ENCODE measurements at regions not wholly inside any gene's neighbourhood (a gene's known extent, or its start where the extent isn't known, plus 50 kb on each side); places are given as distances from the start of the nearest gene placed in this dataset.

DNA sequence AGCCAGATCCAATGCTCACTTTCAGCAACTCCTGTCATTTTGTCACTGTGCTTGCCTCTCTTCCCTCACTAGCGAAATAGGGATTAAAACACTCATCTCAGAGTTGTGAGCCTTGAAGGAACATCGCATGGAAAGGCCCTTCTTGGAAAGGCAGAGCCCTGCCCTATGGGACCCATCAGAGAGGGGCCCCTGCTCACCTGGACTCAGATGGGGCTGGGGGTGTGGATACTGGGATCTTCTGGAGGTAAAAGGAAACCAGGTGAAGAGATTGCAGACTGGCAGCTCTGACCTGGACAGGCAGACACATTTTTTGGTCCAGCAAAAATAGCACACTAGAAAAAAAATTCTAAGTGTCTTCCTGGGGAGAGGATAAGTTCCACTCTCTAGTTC, 54.2 kb upstream of the EPS8L3 start:
- H3K27ac ChIP-seq = no peak overlapping the region
- DNase-seq (ENCODE audit: low spot score in 2 of 2) = no peak
- H3K4me1 ChIP-seq = peaks cover 32% of the 10 kb centered on the region
- no peaks in the 10 kb centered on the region for H3K9me3 ChIP-seq
- no peak overlapping the region for H3K4me3 ChIP-seq
- TF ChIP-seq, protein P1, sequence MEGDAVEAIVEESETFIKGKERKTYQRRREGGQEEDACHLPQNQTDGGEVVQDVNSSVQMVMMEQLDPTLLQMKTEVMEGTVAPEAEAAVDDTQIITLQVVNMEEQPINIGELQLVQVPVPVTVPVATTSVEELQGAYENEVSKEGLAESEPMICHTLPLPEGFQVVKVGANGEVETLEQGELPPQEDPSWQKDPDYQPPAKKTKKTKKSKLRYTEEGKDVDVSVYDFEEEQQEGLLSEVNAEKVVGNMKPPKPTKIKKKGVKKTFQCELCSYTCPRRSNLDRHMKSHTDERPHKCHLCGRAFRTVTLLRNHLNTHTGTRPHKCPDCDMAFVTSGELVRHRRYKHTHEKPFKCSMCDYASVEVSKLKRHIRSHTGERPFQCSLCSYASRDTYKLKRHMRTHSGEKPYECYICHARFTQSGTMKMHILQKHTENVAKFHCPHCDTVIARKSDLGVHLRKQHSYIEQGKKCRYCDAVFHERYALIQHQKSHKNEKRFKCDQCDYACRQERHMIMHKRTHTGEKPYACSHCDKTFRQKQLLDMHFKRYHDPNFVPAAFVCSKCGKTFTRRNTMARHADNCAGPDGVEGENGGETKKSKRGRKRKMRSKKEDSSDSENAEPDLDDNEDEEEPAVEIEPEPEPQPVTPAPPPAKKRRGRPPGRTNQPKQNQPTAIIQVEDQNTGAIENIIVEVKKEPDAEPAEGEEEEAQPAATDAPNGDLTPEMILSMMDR (IDR thresholded peaks at IDR 0.05) = no peak
- TF ChIP-seq POLR2AphosphoS5 (IDR thresholded peaks at IDR 0.05) = no peak
- H3K36me3 ChIP-seq = no peaks in the 10 kb centered on the region
- 100% methylated on average over 2 of the region's 2 CpGs for WGBS
- H3K27me3 ChIP-seq = no peaks in the 10 kb centered on the region

DNA sequence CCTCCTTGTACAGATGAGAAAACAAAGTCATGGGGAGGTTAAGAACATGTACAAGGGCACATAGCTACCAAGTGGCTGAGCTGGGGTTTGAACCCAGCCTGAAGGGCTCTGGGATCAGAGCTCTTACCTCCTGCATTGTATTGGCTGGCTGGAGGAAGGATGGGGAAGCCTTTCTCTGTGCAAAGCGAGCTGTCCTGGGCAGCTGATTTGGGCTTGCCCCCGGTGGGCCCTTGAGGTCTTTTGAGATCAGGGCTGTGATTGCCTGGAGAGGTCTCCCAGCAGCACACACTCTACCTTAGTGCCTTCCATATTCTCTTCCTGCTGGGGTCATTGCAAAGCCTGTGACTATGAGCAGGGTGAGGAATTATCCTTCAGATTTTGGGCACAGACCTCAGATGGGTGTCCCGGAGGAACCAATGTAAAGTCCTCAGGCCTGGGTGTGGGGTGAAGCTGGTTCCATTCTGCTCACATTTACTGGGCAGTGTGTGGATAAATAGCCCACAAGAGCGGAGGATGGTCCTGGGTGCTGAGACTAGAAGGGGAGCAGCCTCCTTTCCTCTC, 53.3 kb upstream of the EPS8L3 start:
- 92% methylated on average over 3 of the region's 4 CpGs for WGBS
- no peak for DNase-seq (ENCODE audit: low spot score in 2 of 2)
- Histone ChIP-seq H3K27ac (no peak overlapping the region), H3K4me3 (no peak overlapping the region), H3K36me3 (no peaks in the 10 kb centered on the region), H3K9me3 (no peaks in the 10 kb centered on the region), H3K4me1 (peaks cover 31% of the 10 kb centered on the region), H3K27me3 (no peaks in the 10 kb centered on the region)
- TF ChIP-seq POLR2A (IDR thresholded peaks at IDR 0.05) = no peak

DNA sequence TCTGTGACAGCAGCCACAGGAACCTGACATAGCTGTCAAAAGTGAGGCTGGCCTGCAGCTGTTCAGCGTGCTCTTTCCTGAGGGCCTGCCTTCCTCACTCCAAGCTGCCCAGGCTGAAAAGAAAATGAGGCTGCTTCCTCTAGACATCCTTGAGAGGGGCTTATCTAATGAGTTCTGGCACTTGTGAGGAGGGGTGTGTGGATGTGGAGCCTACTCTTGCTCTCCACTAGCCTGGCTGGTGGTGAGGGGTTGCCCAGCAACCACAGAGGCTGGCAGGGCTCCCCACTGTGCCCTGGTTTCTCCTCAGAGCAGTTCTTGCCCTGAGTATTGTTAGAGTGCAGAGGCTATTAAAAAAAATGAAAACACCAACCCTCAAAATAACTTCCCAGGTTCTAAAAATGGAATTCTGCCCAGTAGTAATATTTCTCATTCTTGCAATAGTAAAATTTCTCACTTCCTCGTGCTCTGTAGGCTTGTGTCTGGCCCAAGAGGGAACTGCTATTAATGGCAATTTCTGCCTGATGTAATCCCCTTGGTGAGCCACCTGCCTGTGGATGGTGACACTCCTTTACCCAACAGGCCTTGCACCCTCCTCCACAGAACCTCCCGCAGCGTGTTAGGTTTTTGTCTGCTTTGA, 52.6 kb upstream of the EPS8L3 start:
- WGBS = 66% methylated on average over 4 of the region's 4 CpGs
- H3K4me3 ChIP-seq = no peak overlapping the region
- no peak for DNase-seq (ENCODE audit: low spot score in 2 of 2)
- no peak overlapping the region for H3K27ac ChIP-seq
- H3K36me3 ChIP-seq = no peaks in the 10 kb centered on the region
- H3K9me3 ChIP-seq = no peaks in the 10 kb centered on the region
- H3K27me3 ChIP-seq = no peaks in the 10 kb centered on the region
- peaks cover 24% of the 10 kb centered on the region for H3K4me1 ChIP-seq
- no peak for TF ChIP-seq POLR2AphosphoS5 (IDR thresholded peaks at IDR 0.05)
- no peak for TF ChIP-seq EP300 (IDR thresholded peaks at IDR 0.05)
- TF ChIP-seq, protein P1 (IDR thresholded peaks at IDR 0.05) = no peak
- no peak for TF ChIP-seq POLR2A (IDR thresholded peaks at IDR 0.05)

DNA sequence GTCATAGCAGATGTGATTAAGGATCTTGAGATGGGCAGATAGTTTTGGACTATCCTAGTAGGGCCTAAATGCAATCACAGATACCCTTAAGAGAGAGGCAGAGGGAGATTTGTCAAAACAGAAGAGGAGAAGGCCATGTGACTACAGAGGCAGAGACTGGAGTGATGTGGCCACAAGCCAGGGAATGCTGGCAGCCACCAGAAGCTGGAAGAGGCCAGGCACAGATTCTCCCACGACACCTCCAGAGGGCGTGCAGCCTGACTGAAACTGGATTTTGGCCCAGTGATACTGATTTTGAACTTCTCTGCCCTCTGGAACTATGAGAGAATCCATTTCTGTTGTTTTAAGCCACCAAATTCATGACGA, 52.1 kb upstream of the EPS8L3 start:
- no peak overlapping the region for H3K27ac ChIP-seq
- TF ChIP-seq POLR2AphosphoS5 (IDR thresholded peaks at IDR 0.05) = no peak
- TF ChIP-seq, protein P1 (IDR thresholded peaks at IDR 0.05) = no peak
- no peak for TF ChIP-seq POLR2A (IDR thresholded peaks at IDR 0.05)
- no peak for TF ChIP-seq EP300 (IDR thresholded peaks at IDR 0.05)
- WGBS = 28% methylated on average over 3 of the region's 3 CpGs

DNA sequence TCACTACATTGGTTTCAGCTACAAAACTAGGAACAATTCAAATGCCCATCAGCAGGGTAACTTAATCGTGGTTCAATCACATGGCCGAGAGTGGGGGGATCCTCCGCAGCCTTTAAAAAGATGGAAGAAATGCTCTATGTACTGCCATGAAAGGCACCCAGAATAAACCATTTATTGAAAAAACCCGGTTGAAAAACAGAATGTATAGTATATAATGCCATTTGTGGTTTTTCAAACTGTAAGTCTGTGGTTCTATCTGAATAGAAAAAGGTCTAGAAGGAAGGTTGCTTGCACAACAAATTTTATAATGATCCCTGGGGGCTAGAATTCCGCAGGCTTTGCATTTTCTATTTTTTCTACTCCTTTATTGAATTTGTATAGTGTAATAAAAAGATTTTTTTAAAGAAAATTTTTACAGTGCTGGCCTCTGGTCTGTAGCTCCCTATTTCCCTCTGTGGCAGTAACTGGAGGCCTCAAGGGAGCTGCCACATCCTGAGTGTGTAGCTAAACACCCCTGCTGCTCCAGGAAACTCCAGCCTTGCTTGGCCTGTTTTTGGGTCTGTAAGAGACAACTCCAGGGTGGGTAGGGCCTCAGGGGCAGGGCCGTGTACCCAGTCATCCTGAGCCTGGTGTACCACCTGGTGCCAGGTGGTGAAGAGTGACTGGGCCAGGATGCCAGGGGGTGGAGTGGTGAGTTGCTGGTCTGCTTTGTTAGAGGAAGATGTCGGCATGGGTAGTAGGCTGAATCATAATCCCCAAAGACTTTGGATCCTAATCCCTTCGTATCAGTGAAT, 51.5 kb upstream of the EPS8L3 start:
- H3K27ac ChIP-seq = no peak overlapping the region
- WGBS = 79% methylated on average over 8 of the region's 8 CpGs
- peaks cover 18% of the 10 kb centered on the region for H3K4me1 ChIP-seq
- no peak overlapping the region for H3K4me3 ChIP-seq
- no peak for DNase-seq (ENCODE audit: low spot score in 2 of 2)
- no peaks in the 10 kb centered on the region for H3K36me3 ChIP-seq
- H3K27me3 ChIP-seq = no peaks in the 10 kb centered on the region
- TF ChIP-seq POLR2AphosphoS5 (IDR thresholded peaks at IDR 0.05) (no peak), POLR2A (IDR thresholded peaks at IDR 0.05) (no peak), EP300 (IDR thresholded peaks at IDR 0.05) (no peak)
- TF ChIP-seq, protein P1 (IDR thresholded peaks at IDR 0.05) = no peak
- H3K9me3 ChIP-seq = no peaks in the 10 kb centered on the region

More for the DNA sequence above, 52.1 kb upstream of the EPS8L3 start:
- Histone ChIP-seq H3K36me3 (no peaks in the 10 kb centered on the region), H3K4me1 (peaks cover 19% of the 10 kb centered on the region), H3K27me3 (no peaks in the 10 kb centered on the region), H3K9me3 (no peaks in the 10 kb centered on the region), H3K4me3 (no peak overlapping the region)
- no peak for DNase-seq (ENCODE audit: low spot score in 2 of 2)
